ENCODE measurements at regions not wholly inside any gene's neighbourhood (a gene's known extent, or its start where the extent isn't known, plus 50 kb on each side); places are given as distances from the start of the nearest gene placed in this dataset.
"Not testable (repeated sequence)": the region's sequence is repeated elsewhere in the genome, so short reads cannot be mapped to it uniquely, and the experiment has no call there.

GRCh38 chr1:60257531-60257930 lies 184.0 kb upstream of the C1orf87 start:
- intact Hi-C loops (cut with DNase I): no loop called here
- Histone ChIP-seq H3K27me3 (no peaks in the 10 kb centered on the region), H3K36me3 (no peaks in the 10 kb centered on the region), H3K4me3 (no peak overlapping the region), H3K27ac (no peak overlapping the region), H3K9me3 (no peaks in the 10 kb centered on the region), H3K9ac (ENCODE audit: low read depth in 2 of 2, low read length in 2 of 2) (no peak overlapping the region), H3K4me1 (no peaks in the 10 kb centered on the region)
- no peak for DNase-seq
- no peak for TF ChIP-seq CTCF (IDR thresholded peaks at IDR 0.05)

GRCh38 chr1:60255565-60255964 lies 182.0 kb upstream of the C1orf87 start:
- no peak for TF ChIP-seq CTCF (IDR thresholded peaks at IDR 0.05)
- H3K9ac ChIP-seq (ENCODE audit: low read depth in 2 of 2, low read length in 2 of 2): no peak overlapping the region

GRCh38 chr1:60251426-60251825 lies 177.9 kb upstream of the C1orf87 start:
- Histone ChIP-seq H3K9me3 (no peaks in the 10 kb centered on the region), H3K4me3 (no peak overlapping the region), H3K27me3 (no peaks in the 10 kb centered on the region), H3K27ac (no peak overlapping the region), H3K4me1 (no peaks in the 10 kb centered on the region), H3K36me3 (no peaks in the 10 kb centered on the region), H3K9ac (ENCODE audit: low read depth in 2 of 2, low read length in 2 of 2) (no peak overlapping the region)
- no peak for DNase-seq
- no peak for TF ChIP-seq CTCF (IDR thresholded peaks at IDR 0.05)
- intact Hi-C loops (cut with DNase I): no loop called here

More at GRCh38 chr1:60255565-60255964, 182.0 kb upstream of the C1orf87 start:
- no peaks in the 10 kb centered on the region for H3K27me3 ChIP-seq
- DNase-seq: no peak
- no peak overlapping the region for H3K4me3 ChIP-seq
- no peaks in the 10 kb centered on the region for H3K36me3 ChIP-seq
- no peaks in the 10 kb centered on the region for H3K9me3 ChIP-seq
- H3K27ac ChIP-seq: no peak overlapping the region
- intact Hi-C loops (cut with DNase I): no loop called here
- H3K4me1 ChIP-seq: no peaks in the 10 kb centered on the region

- H3K27me3 ChIP-seq; H3K9ac ChIP-seq (ENCODE audit: low read depth in 2 of 2, low read length in 2 of 2); H3K9me3 ChIP-seq; H3K4me3 ChIP-seq; DNase-seq; intact Hi-C loops (cut with DNase I); H3K36me3 ChIP-seq; H3K4me1 ChIP-seq; H3K27ac ChIP-seq: not testable (repeated sequence)
These were observed 173.9 kb upstream of the C1orf87 start for GRCh38 chr1:60247467-60247866.

GRCh38 chr1:60245324-60245723 lies 171.8 kb upstream of the C1orf87 start:
- Histone ChIP-seq H3K9me3 (no peaks in the 10 kb centered on the region), H3K27ac (no peak overlapping the region), H3K4me3 (no peak overlapping the region), H3K27me3 (no peaks in the 10 kb centered on the region), H3K36me3 (no peaks in the 10 kb centered on the region), H3K9ac (ENCODE audit: low read depth in 2 of 2, low read length in 2 of 2) (no peak overlapping the region), H3K4me1 (no peaks in the 10 kb centered on the region)
- no peak for DNase-seq
- intact Hi-C loops (cut with DNase I): no loop called here
- no peak for TF ChIP-seq CTCF (IDR thresholded peaks at IDR 0.05)

GRCh38 chr1:60244906-60245305 lies 171.3 kb upstream of the C1orf87 start:
- intact Hi-C loops (cut with DNase I): no loop called here
- Histone ChIP-seq H3K9me3 (no peaks in the 10 kb centered on the region), H3K4me3 (no peak overlapping the region), H3K9ac (ENCODE audit: low read depth in 2 of 2, low read length in 2 of 2) (no peak overlapping the region), H3K4me1 (no peaks in the 10 kb centered on the region), H3K27ac (no peak overlapping the region), H3K36me3 (no peaks in the 10 kb centered on the region), H3K27me3 (no peaks in the 10 kb centered on the region)
- no peak for DNase-seq
- no peak for TF ChIP-seq CTCF (IDR thresholded peaks at IDR 0.05)
